Spleen (tissue), 11 donors: ENCODE measurements at regions not wholly inside any gene's neighbourhood (a gene's known extent, or its start where the extent isn't known, plus 50 kb on each side); places are given as distances from the start of the nearest gene placed in this dataset.
"Not testable (repeated sequence)": the region's sequence is repeated elsewhere in the genome, so short reads cannot be mapped to it uniquely, and the experiment has no call there.

ENCODE experiments used
- DNase-seq: peaks from one replicate; pipeline ENCODE4 v3.0.0-alpha.2; 2020
- H3K27ac ChIP-seq, 8 donors: fragments of 200-600 bp; sonication (generic) in 7 of 8; 1 replicate in 4 of 8; 2 replicates in 4 of 8; pipeline versions ENCODE4 v1.5.0 to v1.8.0; 2016 to 2021; ENCODE audit warnings: inconsistent platforms in 4 of 8, mild to moderate bottlenecking in 4 of 8, moderate library complexity in 1 of 8
- H3K27me3 ChIP-seq, 7 donors: fragments of 200-600 bp; sonication (generic) in 6 of 7; replicated peaks in 1 of 7; 1 replicate in 4 of 7; 2 replicates in 3 of 7; pipeline versions ENCODE4 v1.5.0 to v1.8.0; 2016 to 2021; ENCODE audit warnings: inconsistent platforms in 3 of 7, mild to moderate bottlenecking in 1 of 7
- H3K36me3 ChIP-seq, 6 donors: fragments of 200-600 bp; sonication (generic) in 5 of 6; 1 replicate in 4 of 6; 2 replicates in 2 of 6; pipeline versions ENCODE4 v1.5.0 to v1.8.0; 2016 to 2021; ENCODE audit warnings: inconsistent platforms in 2 of 6
- H3K4me1 ChIP-seq, 6 donors: fragments of 200-600 bp; sonication (generic) in 5 of 6; 1 replicate in 3 of 6; 2 replicates in 3 of 6; pipeline versions ENCODE4 v1.5.0 to v1.8.0; 2016 to 2021; ENCODE audit warnings: inconsistent platforms in 3 of 6
- H3K4me3 ChIP-seq, 8 donors: fragments of 200-600 bp; sonication (generic) in 7 of 8; 1 replicate in 4 of 8; 2 replicates in 4 of 8; pipeline versions ENCODE4 v1.5.0 to v1.8.0; 2016 to 2021; ENCODE audit warnings: inconsistent platforms in 4 of 8, mild to moderate bottlenecking in 4 of 8, moderate library complexity in 2 of 8
- H3K9me3 ChIP-seq, 8 donors: fragments of 200-600 bp; sonication (generic) in 7 of 8; 1 replicate in 4 of 8; 2 replicates in 4 of 8; pipeline versions ENCODE4 v1.5.0 to v1.8.0; 2016 to 2021; ENCODE audit warnings: inconsistent platforms in 4 of 8
- CTCF ChIP-seq, 11 experiments: fragments of 200-600 bp in 7 of 11; fragments of 450-650 bp in 4 of 11; sonication (generic) in 4 of 11; IDR thresholded peaks in 8 of 11; conservative IDR thresholded peaks in 3 of 11; 1 replicate in 7 of 11; 2 replicates in 4 of 11; pipeline versions ENCODE4 v1.4.0 to v1.8.0; 2016 to 2021; ENCODE audit warnings: antibody characterized with exemption in 11 of 11, inconsistent platforms in 4 of 11, mild to moderate bottlenecking in 1 of 11
- POLR2A ChIP-seq, 3 donors: fragments of 450-650 bp; IDR thresholded peaks; one replicate each; pipeline ENCODE4 v1.5.1; 2017; ENCODE audit warnings: antibody characterized with exemption in 3 of 3, mild to moderate bottlenecking in 1 of 3
- POLR2AphosphoS5 ChIP-seq, 3 donors: sonication (generic); formaldehyde crosslinking; IDR thresholded peaks; one replicate each; pipeline ENCODE4 v1.5.1; 2017; ENCODE audit warnings: antibody characterized with exemption in 3 of 3
- WGBS, 5 donors: extraction: QIAGEN DNeasy Blood & Tissue Kit in 3 of 5; methylation state at CpG; one replicate each; pipeline versions ENCODE4 v1.1.5 to v1.1.7; 2013 to 2018; 5-methylcytosine and 5-hydroxymethylcytosine counted together
- intact Hi-C: fragments of 100-400 bp; cut with DNase I; formaldehyde crosslinking; loops from one replicate; pipeline ENCODE4 v1.15.0; 2023; ENCODE audit warnings: low total_unique reads
- donor health status: healthy with polysubstance abuse.
- donor health status: DM: no; HTN: no; CAD: no; lungs with moderate emphysema.
- donor health status: DM: no; HTN: no; CAD: no.
- donor health status: Bipolar disorder and iron deficiency.
- donor health status: healthy.
- donor health status: DM: no; HTN: no; CAD: no.
- donor health status: DM: yes; HTN: yes; CAD: no.

- Histone ChIP-seq H3K27ac (no peak overlapping the region), H3K9me3 (peaks cover 0 to 17% (median 8%) of the 10 kb centered on the region in 8 donors), H3K4me1 (no peaks in the 10 kb centered on the region), H3K36me3 (no peaks in the 10 kb centered on the region), H3K27me3 (no peaks in the 10 kb centered on the region), H3K4me3 (no peak overlapping the region)
- no peak for DNase-seq
- intact Hi-C loops = no loop called here
- TF ChIP-seq POLR2A (IDR thresholded peaks at IDR 0.05) (no peak), CTCF (IDR thresholded peaks at IDR 0.05 in 8 of 11, conservative IDR thresholded peaks at IDR 0.05 in 3 of 11) (no peak), POLR2AphosphoS5 (IDR thresholded peaks at IDR 0.05) (no peak)
Observed at GRCh38 chr6:82622461-82622860, 258.8 kb downstream of the TPBG start.

- no peak for TF ChIP-seq POLR2AphosphoS5 (IDR thresholded peaks at IDR 0.05)
- TF ChIP-seq POLR2A (IDR thresholded peaks at IDR 0.05) = no peak
- TF ChIP-seq CTCF (IDR thresholded peaks at IDR 0.05 in 8 of 11, conservative IDR thresholded peaks at IDR 0.05 in 3 of 11) = no peak
- no peaks in the 10 kb centered on the region for H3K4me1 ChIP-seq
- H3K36me3 ChIP-seq = no peaks in the 10 kb centered on the region
- no peak overlapping the region for H3K4me3 ChIP-seq
- intact Hi-C loops = no loop called here
- peaks cover 0 to 17% (median 8%) of the 10 kb centered on the region in 8 donors for H3K9me3 ChIP-seq
- H3K27me3 ChIP-seq = no peaks in the 10 kb centered on the region
- no peak overlapping the region for H3K27ac ChIP-seq
- WGBS, 5 donors = 85 to 94% (median 92%) methylated on average over 3 of the region's 3 CpGs
- DNase-seq = no peak
Observed at GRCh38 chr6:82624251-82624650, 260.6 kb downstream of the TPBG start.

- H3K4me1 ChIP-seq, H3K4me3 ChIP-seq, DNase-seq, H3K36me3 ChIP-seq, intact Hi-C loops, H3K27ac ChIP-seq, H3K27me3 ChIP-seq: not testable (repeated sequence)
- 71 to 87% (median 83%) methylated on average over 2 of the region's 2 CpGs for WGBS, 5 donors
- H3K9me3 ChIP-seq = peaks cover 0 to 12% (median 6%) of the 10 kb centered on the region in 8 donors
Observed at GRCh38 chr6:82626946-82627345, 263.3 kb downstream of the TPBG start.

- TF ChIP-seq CTCF (IDR thresholded peaks at IDR 0.05 in 8 of 11, conservative IDR thresholded peaks at IDR 0.05 in 3 of 11) = no peak
- TF ChIP-seq POLR2AphosphoS5 (IDR thresholded peaks at IDR 0.05) = no peak
- no peak for TF ChIP-seq POLR2A (IDR thresholded peaks at IDR 0.05)
- no peak for DNase-seq
- WGBS, 5 donors = 77 to 94% (median 84%) methylated on average over 3 of the region's 3 CpGs
- Histone ChIP-seq H3K27ac (no peak overlapping the region), H3K4me3 (no peak overlapping the region), H3K9me3 (no peaks in the 10 kb centered on the region), H3K4me1 (no peaks in the 10 kb centered on the region), H3K27me3 (no peaks in the 10 kb centered on the region), H3K36me3 (no peaks in the 10 kb centered on the region)
- intact Hi-C loops = no loop called here
Observed at GRCh38 chr6:82629921-82630320, 266.3 kb downstream of the TPBG start.

- Histone ChIP-seq H3K36me3 (no peaks in the 10 kb centered on the region), H3K9me3 (peaks cover 0 to 21% (median 9%) of the 10 kb centered on the region in 8 donors), H3K27me3 (no peaks in the 10 kb centered on the region), H3K4me3 (no peak overlapping the region), H3K4me1 (no peaks in the 10 kb centered on the region), H3K27ac (no peak overlapping the region)
- DNase-seq = no peak
- 71 to 86% (median 76%) methylated on average over 1 of the region's 1 CpG for WGBS, 5 donors
- intact Hi-C loops = no loop called here
- TF ChIP-seq CTCF (IDR thresholded peaks at IDR 0.05 in 8 of 11, conservative IDR thresholded peaks at IDR 0.05 in 3 of 11) = no peak
- no peak for TF ChIP-seq POLR2A (IDR thresholded peaks at IDR 0.05)
- TF ChIP-seq POLR2AphosphoS5 (IDR thresholded peaks at IDR 0.05) = no peak
Observed at GRCh38 chr6:82641677-82642076, 278.1 kb downstream of the TPBG start.
